ENCODE measurements at regions not wholly inside any gene's neighbourhood (a gene's known extent, or its start where the extent isn't known, plus 50 kb on each side); places are given as distances from the start of the nearest gene placed in this dataset.
A peak's percentile ranks its signal among the peaks of the same experiment; 100 is the strongest.

DNA sequence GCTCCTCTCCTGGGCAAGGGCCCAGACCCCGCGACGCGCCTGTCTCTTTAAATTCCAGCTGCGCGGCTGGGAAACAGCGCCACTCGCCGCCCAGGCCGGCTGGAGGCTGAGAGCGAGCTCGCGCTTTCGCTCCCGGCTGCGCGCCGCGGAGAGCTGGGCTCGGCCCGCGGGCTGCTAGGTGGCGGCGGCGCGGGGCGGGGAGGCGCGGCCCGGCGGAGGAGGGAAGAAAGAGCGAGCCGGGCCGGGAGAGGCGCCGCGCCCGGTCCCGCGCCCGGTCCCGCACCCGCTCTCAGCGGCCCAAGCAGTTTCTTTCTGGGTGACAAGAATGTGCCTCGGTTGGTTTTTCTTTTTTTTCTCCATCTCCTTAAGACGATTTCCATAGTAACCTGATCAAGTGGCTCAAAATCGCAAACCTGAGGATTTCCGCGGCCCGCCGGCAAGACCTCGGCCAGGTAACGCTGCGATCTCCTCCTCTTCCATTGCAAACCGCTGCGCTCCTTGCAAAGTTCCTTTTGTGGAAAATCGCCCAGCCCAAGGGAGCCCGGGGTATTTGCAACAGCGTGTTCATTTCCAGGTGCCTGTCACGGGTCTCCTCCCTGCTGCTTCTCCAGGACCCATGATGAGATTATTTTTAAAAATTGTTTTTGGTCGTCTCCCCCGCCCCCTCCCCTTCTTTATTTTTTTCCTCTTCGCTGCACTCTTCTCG is 259.5 kb upstream of the E2F7 start:
- CTCF ChIA-PET, result interaction anchor here (0.5 kb wide), 1 partner anchor 427 kb away, joined by 3 read pairs; no protein-coding TSS in a partner anchor
- no peaks in the 10 kb centered on the region; the same call in 1 of the 2 replicates for H3K4me1 ChIP-seq (ENCODE audit: control insufficient read depth, insufficient read depth, low read length)
- TF ChIP-seq SIN3A (IDR thresholded peaks at IDR 0.05; ENCODE audit: borderline replicate concordance, insufficient read depth, low read depth, low read length) (no peak), POLR2AphosphoS5 (IDR thresholded peaks at IDR 0.05; ENCODE audit: low read depth, low read length) (no peak), TCF7L2 (IDR thresholded peaks at IDR 0.05; ENCODE audit: low read depth, low read length) (no peak)
- TF ChIP-seq, protein P1, sequence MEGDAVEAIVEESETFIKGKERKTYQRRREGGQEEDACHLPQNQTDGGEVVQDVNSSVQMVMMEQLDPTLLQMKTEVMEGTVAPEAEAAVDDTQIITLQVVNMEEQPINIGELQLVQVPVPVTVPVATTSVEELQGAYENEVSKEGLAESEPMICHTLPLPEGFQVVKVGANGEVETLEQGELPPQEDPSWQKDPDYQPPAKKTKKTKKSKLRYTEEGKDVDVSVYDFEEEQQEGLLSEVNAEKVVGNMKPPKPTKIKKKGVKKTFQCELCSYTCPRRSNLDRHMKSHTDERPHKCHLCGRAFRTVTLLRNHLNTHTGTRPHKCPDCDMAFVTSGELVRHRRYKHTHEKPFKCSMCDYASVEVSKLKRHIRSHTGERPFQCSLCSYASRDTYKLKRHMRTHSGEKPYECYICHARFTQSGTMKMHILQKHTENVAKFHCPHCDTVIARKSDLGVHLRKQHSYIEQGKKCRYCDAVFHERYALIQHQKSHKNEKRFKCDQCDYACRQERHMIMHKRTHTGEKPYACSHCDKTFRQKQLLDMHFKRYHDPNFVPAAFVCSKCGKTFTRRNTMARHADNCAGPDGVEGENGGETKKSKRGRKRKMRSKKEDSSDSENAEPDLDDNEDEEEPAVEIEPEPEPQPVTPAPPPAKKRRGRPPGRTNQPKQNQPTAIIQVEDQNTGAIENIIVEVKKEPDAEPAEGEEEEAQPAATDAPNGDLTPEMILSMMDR (IDR thresholded peaks at IDR 0.05), result peak; percentile 86
- TF ChIP-seq, protein P2, sequence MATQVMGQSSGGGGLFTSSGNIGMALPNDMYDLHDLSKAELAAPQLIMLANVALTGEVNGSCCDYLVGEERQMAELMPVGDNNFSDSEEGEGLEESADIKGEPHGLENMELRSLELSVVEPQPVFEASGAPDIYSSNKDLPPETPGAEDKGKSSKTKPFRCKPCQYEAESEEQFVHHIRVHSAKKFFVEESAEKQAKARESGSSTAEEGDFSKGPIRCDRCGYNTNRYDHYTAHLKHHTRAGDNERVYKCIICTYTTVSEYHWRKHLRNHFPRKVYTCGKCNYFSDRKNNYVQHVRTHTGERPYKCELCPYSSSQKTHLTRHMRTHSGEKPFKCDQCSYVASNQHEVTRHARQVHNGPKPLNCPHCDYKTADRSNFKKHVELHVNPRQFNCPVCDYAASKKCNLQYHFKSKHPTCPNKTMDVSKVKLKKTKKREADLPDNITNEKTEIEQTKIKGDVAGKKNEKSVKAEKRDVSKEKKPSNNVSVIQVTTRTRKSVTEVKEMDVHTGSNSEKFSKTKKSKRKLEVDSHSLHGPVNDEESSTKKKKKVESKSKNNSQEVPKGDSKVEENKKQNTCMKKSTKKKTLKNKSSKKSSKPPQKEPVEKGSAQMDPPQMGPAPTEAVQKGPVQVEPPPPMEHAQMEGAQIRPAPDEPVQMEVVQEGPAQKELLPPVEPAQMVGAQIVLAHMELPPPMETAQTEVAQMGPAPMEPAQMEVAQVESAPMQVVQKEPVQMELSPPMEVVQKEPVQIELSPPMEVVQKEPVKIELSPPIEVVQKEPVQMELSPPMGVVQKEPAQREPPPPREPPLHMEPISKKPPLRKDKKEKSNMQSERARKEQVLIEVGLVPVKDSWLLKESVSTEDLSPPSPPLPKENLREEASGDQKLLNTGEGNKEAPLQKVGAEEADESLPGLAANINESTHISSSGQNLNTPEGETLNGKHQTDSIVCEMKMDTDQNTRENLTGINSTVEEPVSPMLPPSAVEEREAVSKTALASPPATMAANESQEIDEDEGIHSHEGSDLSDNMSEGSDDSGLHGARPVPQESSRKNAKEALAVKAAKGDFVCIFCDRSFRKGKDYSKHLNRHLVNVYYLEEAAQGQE (IDR thresholded peaks at IDR 0.05; ENCODE audit: insufficient read depth in 1 of 2, low read depth in 2 of 2, low read length in 1 of 2), result no peak
- ATAC-seq, result peak; percentile 98
- H3K36me3 ChIP-seq (ENCODE audit: control insufficient read depth, insufficient read depth, low read length), result no peaks in the 10 kb centered on the region
- no peaks in the 10 kb centered on the region for H3K9me3 ChIP-seq (ENCODE audit: control insufficient read depth, insufficient read depth, low read depth, low read length)
- no peak overlapping the region for H3K27ac ChIP-seq (ENCODE audit: low read length)
- no peak for DNase-seq (ENCODE audit: low read depth, low spot score)
- BruUV-seq (replicated peaks), result no TSS peak
- intact Hi-C loops (cut with micrococcal nuclease; ENCODE audit: unreplicated experiment) (loop anchor here (5.0 kb wide), 1 partner anchor 263 kb away; no protein-coding TSS in a partner anchor), in situ Hi-C loops (cut with HindIII; ENCODE audit: low pct_unique_long_range_greater_than_20kb, low sequenced_read_pairs) (no loop called here)
- H3K27me3 ChIP-seq (ENCODE audit: control insufficient read depth, insufficient read depth, low read length), result peaks cover 26% of the 10 kb centered on the region
- POLR2A ChIA-PET, result no interaction called here
- peak overlapping the region; percentile 58 to 80 for H3K4me3 ChIP-seq (ENCODE audit: low read depth in 2 of 2, low read length in 2 of 2)

DNA sequence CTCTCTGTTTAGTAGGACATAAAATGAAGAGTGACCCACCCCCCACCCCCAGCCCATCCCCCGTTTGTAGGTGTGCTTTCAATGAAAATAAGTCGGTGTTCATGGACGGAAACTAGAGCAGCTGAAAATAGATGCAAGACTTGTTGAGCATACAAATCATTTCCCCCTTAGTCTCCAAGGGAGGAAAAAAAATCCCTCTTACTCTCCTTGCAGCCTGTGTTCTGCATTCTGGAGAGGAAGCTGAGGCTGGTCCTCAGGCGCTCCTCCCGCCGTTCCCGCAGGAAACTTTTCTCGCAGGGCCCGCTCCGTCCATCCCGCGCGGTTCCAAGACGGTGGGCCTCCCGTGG is 259.0 kb upstream of the E2F7 start:
- no TSS peak for BruUV-seq (replicated peaks)
- in situ Hi-C loops (cut with HindIII; ENCODE audit: low pct_unique_long_range_greater_than_20kb, low sequenced_read_pairs) (no loop called here), intact Hi-C loops (cut with micrococcal nuclease; ENCODE audit: unreplicated experiment) (loop anchor here (5.0 kb wide), 1 partner anchor 262 kb away; no protein-coding TSS in a partner anchor)
- no peak for TF ChIP-seq SIN3A (IDR thresholded peaks at IDR 0.05; ENCODE audit: borderline replicate concordance, insufficient read depth, low read depth, low read length)
- peak overlapping the region; percentile 58 to 80 for H3K4me3 ChIP-seq (ENCODE audit: low read depth in 2 of 2, low read length in 2 of 2)
- ATAC-seq (peak; percentile 66), DNase-seq (ENCODE audit: low read depth, low spot score) (no peak)
- H3K36me3 ChIP-seq (ENCODE audit: control insufficient read depth, insufficient read depth, low read length), result no peaks in the 10 kb centered on the region
- ChIA-PET CTCF (no interaction called here), POLR2A (no interaction called here)
- H3K27ac ChIP-seq (ENCODE audit: low read length), result no peak overlapping the region
- no peaks in the 10 kb centered on the region; the same call in 1 of the 2 replicates for H3K4me1 ChIP-seq (ENCODE audit: control insufficient read depth, insufficient read depth, low read length)
- no peaks in the 10 kb centered on the region for H3K9me3 ChIP-seq (ENCODE audit: control insufficient read depth, insufficient read depth, low read depth, low read length)
- H3K27me3 ChIP-seq (ENCODE audit: control insufficient read depth, insufficient read depth, low read length), result peaks cover 26% of the 10 kb centered on the region

DNA sequence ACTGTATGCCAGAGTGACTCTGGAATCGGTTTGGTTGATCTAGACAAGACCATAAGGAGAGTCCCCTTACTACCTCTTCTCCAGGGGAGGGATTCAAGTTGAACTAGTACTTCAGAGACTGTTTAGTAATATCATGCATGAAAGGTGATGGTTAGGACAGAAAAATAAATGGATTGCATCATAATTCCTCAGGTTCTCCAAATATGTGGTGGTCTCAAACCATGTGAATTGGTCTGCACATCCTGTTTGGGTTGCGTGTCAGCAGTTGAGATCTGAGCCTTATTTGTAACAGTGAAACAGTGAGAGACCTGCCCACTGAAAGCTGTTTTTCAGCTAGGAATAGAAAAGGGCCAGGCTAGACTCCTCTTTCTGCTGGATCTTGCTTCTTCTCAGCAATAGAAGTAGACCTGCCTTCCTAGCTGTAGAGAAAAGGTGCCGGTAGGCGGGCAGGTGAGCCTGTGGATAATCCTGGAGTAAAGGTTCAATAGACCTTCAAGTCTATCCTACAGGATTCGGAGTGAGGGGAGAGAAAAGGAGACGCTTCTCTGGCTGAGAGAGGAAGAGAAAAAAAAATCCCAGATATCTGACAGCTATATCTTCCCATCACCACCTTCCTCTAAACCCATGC is 258.5 kb upstream of the E2F7 start:
- DNase-seq (ENCODE audit: low read depth, low spot score) (no peak), ATAC-seq (no peak)
- BruUV-seq (replicated peaks), result no TSS peak
- Histone ChIP-seq H3K9me3 (ENCODE audit: control insufficient read depth, insufficient read depth, low read depth, low read length) (no peaks in the 10 kb centered on the region), H3K27me3 (ENCODE audit: control insufficient read depth, insufficient read depth, low read length) (peaks cover 26% of the 10 kb centered on the region), H3K4me3 (ENCODE audit: low read depth in 2 of 2, low read length in 2 of 2) (no peak overlapping the region), H3K36me3 (ENCODE audit: control insufficient read depth, insufficient read depth, low read length) (no peaks in the 10 kb centered on the region), H3K4me1 (ENCODE audit: control insufficient read depth, insufficient read depth, low read length) (no peaks in the 10 kb centered on the region; the same call in 1 of the 2 replicates), H3K27ac (ENCODE audit: low read length) (no peak overlapping the region)
- TF ChIP-seq, protein P2 (IDR thresholded peaks at IDR 0.05; ENCODE audit: insufficient read depth in 1 of 2, low read depth in 2 of 2, low read length in 1 of 2), result no peak
- no peak for TF ChIP-seq POLR2AphosphoS5 (IDR thresholded peaks at IDR 0.05; ENCODE audit: low read depth, low read length)
- no peak for TF ChIP-seq SIN3A (IDR thresholded peaks at IDR 0.05; ENCODE audit: borderline replicate concordance, insufficient read depth, low read depth, low read length)
- no peak for TF ChIP-seq TCF7L2 (IDR thresholded peaks at IDR 0.05; ENCODE audit: low read depth, low read length)
- TF ChIP-seq, protein P1 (IDR thresholded peaks at IDR 0.05), result no peak
- in situ Hi-C loops (cut with HindIII; ENCODE audit: low pct_unique_long_range_greater_than_20kb, low sequenced_read_pairs), result no loop called here
- ChIA-PET POLR2A (no interaction called here), CTCF (no interaction called here)
- intact Hi-C loops (cut with micrococcal nuclease; ENCODE audit: unreplicated experiment), result loop anchor here (5.0 kb wide), 1 partner anchor 262 kb away; no protein-coding TSS in a partner anchor

Measured in Panc1 (cell line).